HG03432 (cell line): ENCODE measurements at regions not wholly inside any gene's neighbourhood (a gene's known extent, or its start where the extent isn't known, plus 50 kb on each side); places are given as distances from the start of the nearest gene placed in this dataset.

Experiments used
- ATAC-seq: cut with Tn5 transposase; IDR thresholded peaks from one replicate; pipeline ENCODE4 v1.9.1; 2021; ENCODE audit warnings: mild to moderate bottlenecking, moderate library complexity; ENCODE audit not compliant: unreplicated experiment

GRCh38 chr13:99122171-99122570, 78.5 kb upstream of the UBAC2 start:
- no peak for ATAC-seq

- no peak for ATAC-seq
These were observed 77.3 kb upstream of the UBAC2 start for GRCh38 chr13:99123101-99124045.

- no peak for ATAC-seq
These were observed 76.6 kb upstream of the UBAC2 start for GRCh38 chr13:99124046-99124400.

- ATAC-seq: peak; percentile 85
These were observed 75.8 kb upstream of the UBAC2 start for GRCh38 chr13:99124794-99125316.

- ATAC-seq: no peak
These were observed 75.2 kb upstream of the UBAC2 start for GRCh38 chr13:99125326-99125915.

GRCh38 chr13:99126821-99127220, 73.8 kb upstream of the UBAC2 start:
- no peak for ATAC-seq

GRCh38 chr13:99129050-99129449, 71.6 kb upstream of the UBAC2 start:
- no peak for ATAC-seq

- no peak for ATAC-seq
These were observed 70.7 kb upstream of the UBAC2 start for GRCh38 chr13:99129951-99130350.

GRCh38 chr13:99131410-99131809, 69.2 kb upstream of the UBAC2 start:
- no peak for ATAC-seq

GRCh38 chr13:99132295-99132835, 68.3 kb upstream of the UBAC2 start:
- ATAC-seq: no peak

GRCh38 chr13:99133230-99133629, 67.4 kb upstream of the UBAC2 start:
- ATAC-seq: no peak

- no peak for ATAC-seq
These were observed 66.8 kb upstream of the UBAC2 start for GRCh38 chr13:99133848-99134247.

- ATAC-seq: no peak
These were observed 65.1 kb upstream of the UBAC2 start for GRCh38 chr13:99135591-99135990.

- no peak for ATAC-seq
These were observed 64.2 kb upstream of the UBAC2 start for GRCh38 chr13:99136427-99136954.

GRCh38 chr13:99140831-99141230, 59.8 kb upstream of the UBAC2 start:
- ATAC-seq: no peak

GRCh38 chr13:99143904-99144303, 56.8 kb upstream of the UBAC2 start:
- no peak for ATAC-seq

- ATAC-seq: peak; percentile 72
These were observed 56.3 kb upstream of the UBAC2 start for GRCh38 chr13:99144306-99144705.

GRCh38 chr13:99145461-99145860, 55.2 kb upstream of the UBAC2 start:
- no peak for ATAC-seq

GRCh38 chr13:99150575-99151361, 49.9 kb upstream of the UBAC2 start:
- no peak for ATAC-seq
